HFF-Myc (cell line): ENCODE measurements at regions not wholly inside any gene's neighbourhood (a gene's known extent, or its start where the extent isn't known, plus 50 kb on each side); places are given as distances from the start of the nearest gene placed in this dataset.

Experiments
- DNase-seq: peaks from one replicate; pipeline ENCODE4 v3.0.0-alpha.2; 2011; ENCODE audit warnings: low read depth; ENCODE audit errors: extremely low read depth
- H3K4me3 ChIP-seq: replicated peaks from 2 replicates; pipeline ENCODE4 v1.5.1; 2011; ENCODE audit warnings: low read depth, mild to moderate bottlenecking, control low read depth, low read length
- TF ChIP-seq, protein P1 (sequence below): IDR thresholded peaks from 2 replicates; pipeline ENCODE4 v1.5.1; 2012; ENCODE audit warnings: mild to moderate bottlenecking, low read depth, low read length, control low read depth; ENCODE audit errors: missing control alignments

DNA sequence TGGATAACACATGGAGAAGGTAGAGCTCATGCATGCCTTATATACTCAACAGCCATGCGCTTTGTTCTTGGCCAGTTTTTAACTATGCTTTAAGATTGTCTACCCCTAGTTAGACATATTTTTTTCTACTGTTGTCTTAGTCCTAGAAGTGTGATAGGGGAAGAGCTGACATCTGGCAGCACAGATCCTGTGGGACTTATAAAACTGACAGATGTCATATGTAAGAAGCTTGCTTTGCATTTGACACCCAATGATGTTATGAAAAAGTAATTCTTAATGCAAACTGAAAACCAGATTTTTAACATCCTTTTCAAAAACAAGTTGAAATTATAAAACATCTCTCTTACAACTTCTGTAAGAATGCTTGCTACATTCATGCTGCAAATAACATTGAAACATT is 715.9 kb upstream of the LRRN3 start:
- DNase-seq = no peak
- TF ChIP-seq, protein P1, sequence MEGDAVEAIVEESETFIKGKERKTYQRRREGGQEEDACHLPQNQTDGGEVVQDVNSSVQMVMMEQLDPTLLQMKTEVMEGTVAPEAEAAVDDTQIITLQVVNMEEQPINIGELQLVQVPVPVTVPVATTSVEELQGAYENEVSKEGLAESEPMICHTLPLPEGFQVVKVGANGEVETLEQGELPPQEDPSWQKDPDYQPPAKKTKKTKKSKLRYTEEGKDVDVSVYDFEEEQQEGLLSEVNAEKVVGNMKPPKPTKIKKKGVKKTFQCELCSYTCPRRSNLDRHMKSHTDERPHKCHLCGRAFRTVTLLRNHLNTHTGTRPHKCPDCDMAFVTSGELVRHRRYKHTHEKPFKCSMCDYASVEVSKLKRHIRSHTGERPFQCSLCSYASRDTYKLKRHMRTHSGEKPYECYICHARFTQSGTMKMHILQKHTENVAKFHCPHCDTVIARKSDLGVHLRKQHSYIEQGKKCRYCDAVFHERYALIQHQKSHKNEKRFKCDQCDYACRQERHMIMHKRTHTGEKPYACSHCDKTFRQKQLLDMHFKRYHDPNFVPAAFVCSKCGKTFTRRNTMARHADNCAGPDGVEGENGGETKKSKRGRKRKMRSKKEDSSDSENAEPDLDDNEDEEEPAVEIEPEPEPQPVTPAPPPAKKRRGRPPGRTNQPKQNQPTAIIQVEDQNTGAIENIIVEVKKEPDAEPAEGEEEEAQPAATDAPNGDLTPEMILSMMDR = no peak
- no peak overlapping the region for H3K4me3 ChIP-seq

DNA sequence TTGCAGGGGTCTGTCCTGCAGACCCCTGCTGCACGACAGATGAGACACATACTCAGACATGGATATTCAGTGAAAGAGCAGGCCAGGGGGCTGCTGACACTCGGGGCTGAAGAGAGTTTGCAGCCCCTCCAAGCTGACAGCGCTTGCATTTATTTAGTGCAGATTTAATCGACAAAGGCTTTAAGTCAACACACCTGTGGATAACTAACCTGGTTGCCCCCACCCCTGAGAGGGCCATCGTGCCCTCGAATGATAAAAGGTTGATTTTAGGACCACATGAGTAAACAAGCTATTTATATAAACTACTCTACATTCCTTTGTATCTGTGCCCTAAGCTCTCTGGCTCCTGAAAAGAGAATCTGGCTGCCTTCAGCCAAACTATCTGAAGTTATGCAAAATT is 708.2 kb upstream of the LRRN3 start:
- TF ChIP-seq, protein P1 = no peak
- DNase-seq = no peak
- H3K4me3 ChIP-seq = no peak overlapping the region

- H3K4me3 ChIP-seq = no peak overlapping the region
- TF ChIP-seq, protein P1 = no peak
- DNase-seq = no peak
Observed at GRCh38 chr7:110386006-110386405, 704.9 kb upstream of the LRRN3 start.

DNA sequence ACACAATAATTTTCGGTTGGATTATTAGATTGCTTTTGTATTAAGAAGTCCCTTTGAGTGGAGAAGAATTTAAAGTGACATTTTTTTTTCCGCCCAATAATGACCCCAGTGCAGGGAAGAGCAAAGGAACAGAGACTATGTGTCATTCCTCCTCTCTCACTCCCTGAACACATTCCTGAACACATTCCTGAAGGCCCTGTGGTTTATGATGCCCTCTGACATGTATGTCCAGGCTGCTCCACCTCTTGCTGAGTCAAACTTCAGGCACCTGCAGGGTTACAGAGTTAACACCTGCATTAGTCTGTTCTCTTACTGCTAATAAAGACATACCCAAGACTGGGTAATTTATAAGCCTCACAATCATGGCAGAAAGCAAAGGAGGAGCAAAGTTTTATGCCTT is 704.0 kb upstream of the LRRN3 start:
- no peak overlapping the region for H3K4me3 ChIP-seq
- TF ChIP-seq, protein P1 = no peak
- DNase-seq = peak; percentile 12

DNA sequence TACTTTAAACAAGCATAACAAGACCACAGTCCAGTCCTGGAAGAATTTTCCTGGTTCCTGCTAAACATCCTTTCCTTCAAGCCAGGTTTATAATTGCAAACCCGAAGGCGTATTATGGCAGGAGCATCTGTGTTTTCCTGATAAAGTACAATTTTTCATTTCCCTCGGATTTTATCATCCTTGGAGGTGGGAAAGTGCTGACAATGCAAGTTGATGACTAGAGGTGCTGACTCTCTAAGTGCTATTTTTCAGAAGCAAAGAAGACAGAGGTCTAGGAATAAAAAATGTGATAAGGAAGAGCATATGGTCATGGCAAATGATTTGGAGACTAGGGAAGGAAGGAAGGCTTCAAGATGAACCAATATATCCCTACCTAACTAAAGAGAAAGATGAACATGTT is 703.2 kb upstream of the LRRN3 start:
- TF ChIP-seq, protein P1 = no peak
- H3K4me3 ChIP-seq = no peak overlapping the region
- no peak for DNase-seq

GRCh38 chr7:110388457-110388856 is 702.5 kb upstream of the LRRN3 start:
- no peak for DNase-seq
- no peak overlapping the region for H3K4me3 ChIP-seq
- TF ChIP-seq, protein P1 = no peak

DNA sequence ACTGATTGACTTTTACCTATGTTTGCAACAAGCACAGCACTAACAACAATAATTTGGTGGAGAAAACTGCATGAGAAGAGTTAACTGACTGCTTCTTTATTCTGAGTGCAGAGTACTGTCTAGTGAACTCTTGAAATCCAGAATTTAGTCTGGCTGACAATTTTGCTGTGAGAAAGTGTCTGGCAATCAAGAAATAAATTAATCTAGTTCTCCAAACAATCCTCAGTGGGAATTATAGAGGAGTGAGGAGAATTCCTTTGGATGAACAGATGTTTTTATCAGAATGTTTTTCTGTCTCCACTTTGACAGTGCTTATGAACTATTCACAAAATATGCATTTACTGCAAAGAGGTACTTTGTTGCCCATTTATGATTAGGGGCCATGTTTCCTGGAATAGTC is 694.9 kb upstream of the LRRN3 start:
- no peak for DNase-seq
- TF ChIP-seq, protein P1 = no peak

More for the DNA sequence above, 694.9 kb upstream of the LRRN3 start:
- no peak overlapping the region for H3K4me3 ChIP-seq
